IPS-18a (cell line): ENCODE measurements at regions not wholly inside any gene's neighbourhood (a gene's known extent, or its start where the extent isn't known, plus 50 kb on each side); places are given as distances from the start of the nearest gene placed in this dataset.

Source experiments
- H3K27ac ChIP-seq: one replicate; pipeline ENCODE4 v1.5.1; 2013; ENCODE audit warnings: low read length
- H3K27me3 ChIP-seq: one replicate; pipeline ENCODE4 v1.6.1; 2013; ENCODE audit warnings: mild to moderate bottlenecking, low read length; ENCODE audit not compliant: control insufficient read depth, insufficient read depth
- H3K36me3 ChIP-seq: one replicate; pipeline ENCODE4 v1.6.1; 2013; ENCODE audit warnings: low read depth, low read length; ENCODE audit not compliant: control insufficient read depth
- H3K4me1 ChIP-seq: one replicate; pipeline ENCODE4 v1.6.1; 2013; ENCODE audit warnings: low read depth, low read length; ENCODE audit not compliant: control insufficient read depth
- H3K4me3 ChIP-seq: one replicate; pipeline ENCODE4 v1.5.1; 2013; ENCODE audit warnings: low read length
- H3K9ac ChIP-seq: one replicate; pipeline ENCODE4 v1.6.1; 2013; ENCODE audit warnings: mild to moderate bottlenecking, low read length, moderate library complexity
- H3K9me3 ChIP-seq: one replicate; pipeline ENCODE4 v1.6.1; 2013; ENCODE audit warnings: low read depth, low read length; ENCODE audit not compliant: control insufficient read depth

- Histone ChIP-seq H3K9ac (peak overlapping the region; percentile 20), H3K27me3 (no peaks in the 10 kb centered on the region), H3K36me3 (no peaks in the 10 kb centered on the region), H3K9me3 (no peaks in the 10 kb centered on the region), H3K27ac (peak overlapping the region; percentile 61), H3K4me1 (peaks cover 38% of the 10 kb centered on the region), H3K4me3 (peak overlapping the region; percentile 26)
These were observed 511.5 kb downstream of the ZNF608 start for GRCh38 chr5:124234770-124235562.

DNA sequence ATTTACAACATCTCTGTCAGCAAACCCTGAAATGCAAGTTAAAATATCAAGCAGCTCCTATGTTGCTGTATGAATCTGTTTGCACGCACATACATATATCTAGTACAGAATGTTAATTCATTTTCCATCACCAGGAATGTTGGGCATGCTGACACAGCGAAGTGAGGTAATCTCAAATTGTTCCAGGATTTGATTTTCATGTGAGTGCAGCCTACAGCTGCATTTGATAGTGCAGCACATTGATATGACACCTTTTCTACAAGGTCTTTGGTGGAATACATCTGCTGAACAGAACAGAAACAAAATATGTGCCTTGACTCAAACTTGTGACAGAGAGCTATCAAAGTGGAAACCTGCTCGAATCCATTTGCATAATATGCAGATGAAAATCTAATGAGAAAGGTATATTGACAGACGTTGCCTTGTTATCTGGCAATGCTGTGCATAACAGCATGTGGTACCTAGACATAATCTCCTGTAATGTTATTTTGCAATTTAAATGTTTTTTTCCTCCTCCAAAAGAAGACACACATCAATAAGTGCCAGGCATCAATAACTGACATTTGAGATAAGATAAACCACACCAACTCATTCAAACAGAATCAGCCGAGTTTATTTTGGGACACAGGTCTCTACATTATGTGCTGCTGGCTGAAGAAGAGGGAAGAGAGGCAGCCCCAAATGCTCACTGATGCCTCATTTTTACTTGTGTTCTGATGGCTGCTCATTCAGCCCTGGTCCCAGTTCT lies 512.2 kb downstream of the ZNF608 start:
- H3K36me3 ChIP-seq = no peaks in the 10 kb centered on the region
- peaks cover 38% of the 10 kb centered on the region for H3K4me1 ChIP-seq
- no peaks in the 10 kb centered on the region for H3K9me3 ChIP-seq
- no peak overlapping the region for H3K27ac ChIP-seq
- peak overlapping the region; percentile 20 for H3K9ac ChIP-seq
- no peaks in the 10 kb centered on the region for H3K27me3 ChIP-seq
- peak overlapping the region; percentile 26 for H3K4me3 ChIP-seq

GRCh38 chr5:124232515-124232914 lies 513.9 kb downstream of the ZNF608 start:
- Histone ChIP-seq H3K27me3 (no peaks in the 10 kb centered on the region), H3K36me3 (no peaks in the 10 kb centered on the region), H3K9ac (no peak overlapping the region), H3K4me1 (peaks cover 38% of the 10 kb centered on the region), H3K27ac (no peak overlapping the region), H3K9me3 (no peaks in the 10 kb centered on the region), H3K4me3 (no peak overlapping the region)

DNA sequence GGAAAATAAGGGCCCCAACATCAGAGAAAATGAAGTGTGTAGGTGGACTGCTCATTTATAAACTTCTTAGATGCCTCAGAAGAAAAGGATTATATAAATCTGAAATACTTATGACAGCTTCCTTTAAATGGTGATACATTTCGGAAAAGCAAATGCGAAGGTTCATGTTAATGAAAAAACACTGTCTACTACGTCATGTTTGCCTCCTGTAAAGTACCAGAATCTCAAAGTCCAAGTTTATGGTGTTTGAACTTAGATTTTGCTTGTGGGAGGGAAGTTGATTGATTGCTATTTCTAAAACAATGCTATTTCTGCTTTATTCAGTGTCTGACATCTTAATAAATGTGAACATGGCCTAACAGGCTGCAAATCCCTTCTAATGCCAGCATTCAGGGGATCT lies 514.6 kb downstream of the ZNF608 start:
- H3K27ac ChIP-seq = no peak overlapping the region
- no peak overlapping the region for H3K9ac ChIP-seq
- H3K9me3 ChIP-seq = no peaks in the 10 kb centered on the region
- peaks cover 31% of the 10 kb centered on the region for H3K4me1 ChIP-seq
- H3K4me3 ChIP-seq = no peak overlapping the region
- H3K27me3 ChIP-seq = no peaks in the 10 kb centered on the region
- H3K36me3 ChIP-seq = no peaks in the 10 kb centered on the region

DNA sequence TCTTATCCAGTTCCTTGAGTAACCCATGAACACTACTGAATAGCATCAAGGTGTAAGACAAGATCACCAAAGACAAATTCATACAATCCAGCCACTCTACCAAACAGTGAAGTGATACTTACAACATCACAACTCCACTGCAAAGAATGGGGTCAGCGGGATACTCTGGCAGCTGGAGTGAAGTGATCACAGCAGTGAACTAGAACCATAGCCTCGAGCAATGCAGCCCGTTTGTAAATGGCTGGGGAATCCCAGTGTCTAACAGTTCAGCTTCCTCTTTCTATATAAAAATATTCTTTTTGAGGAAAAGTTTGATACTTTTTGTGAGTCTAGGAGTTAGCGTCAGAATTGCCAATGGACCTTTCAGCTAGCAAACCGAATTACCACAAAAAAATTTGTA lies 515.2 kb downstream of the ZNF608 start:
- no peaks in the 10 kb centered on the region for H3K36me3 ChIP-seq
- H3K9ac ChIP-seq = no peak overlapping the region
- H3K27ac ChIP-seq = no peak overlapping the region
- no peaks in the 10 kb centered on the region for H3K9me3 ChIP-seq
- H3K27me3 ChIP-seq = no peaks in the 10 kb centered on the region
- H3K4me3 ChIP-seq = no peak overlapping the region
- peaks cover 26% of the 10 kb centered on the region for H3K4me1 ChIP-seq

DNA sequence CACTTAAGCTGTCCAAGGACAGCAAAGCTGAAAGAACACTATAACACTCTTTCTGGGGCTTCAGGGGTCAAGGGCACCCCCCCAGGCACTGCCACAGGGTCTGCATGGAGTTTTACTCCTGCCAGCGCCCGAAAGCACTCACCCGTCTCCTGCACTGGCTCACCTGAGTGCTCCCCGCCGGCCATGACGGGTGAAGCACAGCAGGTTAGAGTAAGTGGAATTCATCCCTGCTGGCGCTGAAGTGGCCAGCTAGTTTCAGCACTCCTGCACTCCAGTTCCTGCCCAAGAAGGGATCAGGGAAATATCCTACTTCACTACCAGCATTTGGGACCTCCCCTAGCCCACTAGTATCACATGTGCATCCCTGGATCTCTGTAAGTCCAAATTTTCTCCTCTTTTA lies 516.0 kb downstream of the ZNF608 start:
- H3K27me3 ChIP-seq = no peaks in the 10 kb centered on the region
- no peak overlapping the region for H3K9ac ChIP-seq

DNA sequence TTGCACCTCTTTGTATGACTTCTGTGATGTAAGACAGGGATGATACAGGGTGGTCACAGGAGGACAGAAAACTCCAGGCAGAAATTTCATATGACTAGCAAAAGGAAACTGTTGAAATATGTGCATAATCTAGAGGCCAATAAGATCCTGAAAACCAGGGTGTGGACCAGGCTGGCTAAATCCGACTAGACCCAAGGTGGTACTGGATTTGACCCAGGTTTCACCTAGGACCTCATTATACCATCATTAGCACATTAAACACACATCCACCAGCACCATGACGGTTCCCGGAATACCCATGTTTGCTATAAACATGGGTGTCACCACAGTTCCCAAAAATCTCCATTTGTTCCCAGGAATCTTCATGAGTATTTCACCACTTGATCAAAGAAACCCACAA lies 517.1 kb downstream of the ZNF608 start:
- Histone ChIP-seq H3K27me3 (no peaks in the 10 kb centered on the region), H3K9me3 (no peaks in the 10 kb centered on the region), H3K27ac (no peak overlapping the region), H3K4me3 (no peak overlapping the region), H3K9ac (no peak overlapping the region), H3K36me3 (no peaks in the 10 kb centered on the region), H3K4me1 (peaks cover 9% of the 10 kb centered on the region)

More for the DNA sequence above, 516.0 kb downstream of the ZNF608 start:
- H3K36me3 ChIP-seq = no peaks in the 10 kb centered on the region
- no peak overlapping the region for H3K4me3 ChIP-seq
- no peaks in the 10 kb centered on the region for H3K9me3 ChIP-seq
- H3K4me1 ChIP-seq = peaks cover 20% of the 10 kb centered on the region
- H3K27ac ChIP-seq = no peak overlapping the region

GRCh38 chr5:124227914-124228313 lies 518.5 kb downstream of the ZNF608 start:
- no peaks in the 10 kb centered on the region for H3K9me3 ChIP-seq
- no peaks in the 10 kb centered on the region for H3K36me3 ChIP-seq
- no peak overlapping the region for H3K9ac ChIP-seq
- no peaks in the 10 kb centered on the region for H3K4me1 ChIP-seq
- H3K4me3 ChIP-seq = no peak overlapping the region
- H3K27me3 ChIP-seq = no peaks in the 10 kb centered on the region
- H3K27ac ChIP-seq = no peak overlapping the region

DNA sequence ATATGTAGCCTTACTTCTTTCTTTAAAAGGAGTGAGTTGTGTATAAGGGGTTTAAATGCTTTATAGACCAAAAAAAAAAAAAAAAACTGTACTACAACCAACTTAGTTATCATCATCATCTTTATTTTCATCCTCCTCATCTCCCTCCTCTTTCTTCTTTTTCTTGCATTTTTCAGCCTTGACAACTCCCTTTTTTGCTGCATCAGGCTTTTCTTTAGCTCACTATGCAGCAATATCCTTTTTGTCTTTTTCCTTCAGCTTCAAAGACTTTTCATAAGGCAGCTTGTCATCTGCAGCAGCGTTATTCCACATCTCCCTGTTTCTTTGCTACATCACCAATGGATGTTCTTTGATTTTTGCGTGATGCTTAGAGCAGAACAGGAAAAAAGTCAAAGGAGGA lies 526.0 kb downstream of the ZNF608 start:
- no peaks in the 10 kb centered on the region for H3K4me1 ChIP-seq
- H3K9ac ChIP-seq = no peak overlapping the region
- H3K27me3 ChIP-seq = no peaks in the 10 kb centered on the region
- no peak overlapping the region for H3K27ac ChIP-seq
- no peaks in the 10 kb centered on the region for H3K36me3 ChIP-seq
- no peak overlapping the region for H3K4me3 ChIP-seq
- no peaks in the 10 kb centered on the region for H3K9me3 ChIP-seq

DNA sequence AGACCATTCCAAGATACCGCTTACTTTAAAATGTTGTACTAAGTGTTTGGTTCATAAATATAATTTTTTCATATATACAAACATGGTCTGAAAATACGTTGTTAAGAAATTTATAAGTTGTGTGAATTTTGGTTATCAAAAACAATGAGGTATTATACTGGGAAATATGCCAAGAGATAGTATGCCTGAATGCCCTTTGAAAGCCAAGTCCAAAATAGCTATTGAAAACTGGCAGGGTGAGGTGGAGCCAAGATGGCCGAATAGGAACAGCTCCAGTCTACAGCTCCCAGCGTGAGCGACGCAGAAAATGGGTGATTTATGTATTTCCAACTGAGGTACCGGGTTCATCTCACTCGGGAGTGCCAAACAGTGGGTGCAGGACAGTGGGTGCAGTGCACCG lies 533.5 kb downstream of the ZNF608 start:
- H3K27ac ChIP-seq = no peak overlapping the region
- no peaks in the 10 kb centered on the region for H3K36me3 ChIP-seq
- no peaks in the 10 kb centered on the region for H3K27me3 ChIP-seq
- H3K4me1 ChIP-seq = no peaks in the 10 kb centered on the region
- no peak overlapping the region for H3K4me3 ChIP-seq
- peaks cover 13% of the 10 kb centered on the region for H3K9me3 ChIP-seq
- no peak overlapping the region for H3K9ac ChIP-seq

DNA sequence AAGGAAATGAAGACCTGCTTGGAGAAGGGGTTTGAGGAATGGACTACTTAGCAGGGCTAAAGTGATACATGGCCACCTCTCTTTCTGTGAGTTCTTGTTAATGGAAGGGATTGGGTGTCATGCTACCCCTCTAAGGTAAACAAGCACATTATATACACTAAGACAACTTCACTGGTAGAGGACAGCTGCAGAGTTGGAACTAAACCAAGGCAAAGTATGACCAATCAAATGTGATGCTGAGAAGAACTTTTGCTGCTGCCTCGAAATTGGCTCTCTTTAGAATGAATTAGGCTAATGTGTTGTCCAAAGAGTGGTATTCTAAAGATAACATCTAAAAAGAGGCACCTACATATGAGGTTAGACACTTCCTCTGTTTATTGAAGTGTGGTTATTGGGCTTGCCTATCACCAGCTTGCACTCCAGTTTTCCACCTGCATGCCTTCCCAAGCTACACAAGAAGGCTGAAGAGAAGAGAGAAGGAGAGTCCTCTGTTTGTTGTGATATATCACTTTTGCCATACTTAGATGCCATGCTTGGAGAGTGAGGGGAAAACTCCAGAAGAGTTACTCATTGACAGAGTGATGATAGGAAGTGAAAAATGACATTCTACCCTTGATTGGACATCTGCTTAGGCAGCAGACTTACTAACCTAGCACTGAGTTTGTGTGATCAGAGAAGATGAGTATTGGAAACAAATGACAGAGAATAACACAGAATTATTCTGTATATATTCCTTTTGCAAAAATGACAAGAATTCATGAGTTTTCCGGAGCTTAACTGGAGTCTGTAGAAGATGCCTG lies 536.1 kb downstream of the ZNF608 start:
- H3K9me3 ChIP-seq = peaks cover 13% of the 10 kb centered on the region
- no peaks in the 10 kb centered on the region for H3K36me3 ChIP-seq
- no peak overlapping the region for H3K9ac ChIP-seq

More for the DNA sequence above, 536.1 kb downstream of the ZNF608 start:
- no peak overlapping the region for H3K27ac ChIP-seq
- no peaks in the 10 kb centered on the region for H3K4me1 ChIP-seq
- H3K4me3 ChIP-seq = no peak overlapping the region
- no peaks in the 10 kb centered on the region for H3K27me3 ChIP-seq
